Ishikawa (cell line): ENCODE measurements at regions not wholly inside any gene's neighbourhood (a gene's known extent, or its start where the extent isn't known, plus 50 kb on each side); places are given as distances from the start of the nearest gene placed in this dataset.

Experiments used
- CEBPB ChIP-seq: IDR thresholded peaks from 2 replicates; pipeline ENCODE4 v1.6.1; 2012
- CREB1 ChIP-seq: IDR thresholded peaks from 2 replicates; pipeline ENCODE4 v1.6.1; 2012; ENCODE audit warnings: low read depth
- EGR1 ChIP-seq: IDR thresholded peaks from 2 replicates; pipeline ENCODE4 v1.6.1; 2012
- EP300 ChIP-seq: IDR thresholded peaks from 2 replicates; pipeline ENCODE4 v1.6.1; 2012; ENCODE audit warnings: borderline replicate concordance
- FOXM1 ChIP-seq: IDR thresholded peaks from 2 replicates; pipeline ENCODE4 v1.6.1; 2012; ENCODE audit warnings: low read depth, borderline replicate concordance
- NFIC ChIP-seq: IDR thresholded peaks from 2 replicates; pipeline ENCODE4 v1.6.1; 2012
- RAD21 ChIP-seq: IDR thresholded peaks from 2 replicates; pipeline ENCODE4 v1.6.1; 2012; ENCODE audit warnings: low read depth
- TAF1 ChIP-seq: IDR thresholded peaks from 2 replicates; pipeline ENCODE4 v1.6.1; 2012; ENCODE audit warnings: low read depth, mild to moderate bottlenecking
- TCF12 ChIP-seq: IDR thresholded peaks from 2 replicates; pipeline ENCODE4 v1.6.1; 2012; ENCODE audit warnings: low read depth
- TEAD4 ChIP-seq: IDR thresholded peaks from 2 replicates; pipeline ENCODE4 v1.6.1; 2012
- YY1 ChIP-seq: IDR thresholded peaks from 2 replicates; pipeline ENCODE4 v1.6.1; 2012; ENCODE audit warnings: low read depth
- ZBTB7A ChIP-seq: IDR thresholded peaks from 2 replicates; pipeline ENCODE4 v1.6.1; 2012; ENCODE audit warnings: low read depth
- TF ChIP-seq, protein P1 (sequence below): IDR thresholded peaks from 2 replicates; pipeline ENCODE4 v1.6.1; 2012
- TF ChIP-seq, protein P2 (sequence below): IDR thresholded peaks from 2 replicates; pipeline ENCODE4 v1.6.1; 2012
- TF ChIP-seq, protein P3 (sequence below): IDR thresholded peaks from 2 replicates; pipeline ENCODE4 v1.6.1; 2012; ENCODE audit warnings: low read depth, mild to moderate bottlenecking

DNA sequence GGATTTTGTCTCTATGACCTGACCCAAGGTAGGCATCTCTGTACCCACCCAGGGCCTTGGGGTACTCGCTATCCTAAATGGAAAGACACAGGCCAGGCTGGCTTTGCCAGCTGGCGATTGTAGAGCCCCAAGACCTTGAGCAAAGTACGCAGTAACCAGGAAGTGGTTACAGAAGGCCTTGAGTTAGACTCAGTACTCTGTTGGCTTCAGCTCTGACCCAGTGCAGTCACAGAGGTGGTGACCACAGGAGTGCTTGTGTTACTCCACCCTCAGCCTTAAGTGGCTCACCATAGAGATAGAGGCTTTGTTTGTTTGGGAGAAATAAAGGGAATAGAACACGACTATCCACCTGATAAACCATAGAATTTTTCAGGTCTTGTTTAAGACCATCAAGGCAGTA is 880.5 kb upstream of the POU3F4 start:
- TF ChIP-seq, protein P1, sequence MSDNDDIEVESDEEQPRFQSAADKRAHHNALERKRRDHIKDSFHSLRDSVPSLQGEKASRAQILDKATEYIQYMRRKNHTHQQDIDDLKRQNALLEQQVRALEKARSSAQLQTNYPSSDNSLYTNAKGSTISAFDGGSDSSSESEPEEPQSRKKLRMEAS = no peak
- TF ChIP-seq, protein P2, sequence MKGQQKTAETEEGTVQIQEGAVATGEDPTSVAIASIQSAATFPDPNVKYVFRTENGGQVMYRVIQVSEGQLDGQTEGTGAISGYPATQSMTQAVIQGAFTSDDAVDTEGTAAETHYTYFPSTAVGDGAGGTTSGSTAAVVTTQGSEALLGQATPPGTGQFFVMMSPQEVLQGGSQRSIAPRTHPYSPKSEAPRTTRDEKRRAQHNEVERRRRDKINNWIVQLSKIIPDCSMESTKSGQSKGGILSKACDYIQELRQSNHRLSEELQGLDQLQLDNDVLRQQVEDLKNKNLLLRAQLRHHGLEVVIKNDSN = no peak
- no peak for TF ChIP-seq TEAD4
- no peak for TF ChIP-seq CEBPB
- no peak for TF ChIP-seq TCF12
- TF ChIP-seq YY1 = no peak
- TF ChIP-seq EGR1 = no peak
- TF ChIP-seq FOXM1 = no peak
- TF ChIP-seq CREB1 = no peak
- TF ChIP-seq ZBTB7A = no peak
- no peak for TF ChIP-seq EP300
- TF ChIP-seq RAD21 = no peak
- TF ChIP-seq, protein P3, sequence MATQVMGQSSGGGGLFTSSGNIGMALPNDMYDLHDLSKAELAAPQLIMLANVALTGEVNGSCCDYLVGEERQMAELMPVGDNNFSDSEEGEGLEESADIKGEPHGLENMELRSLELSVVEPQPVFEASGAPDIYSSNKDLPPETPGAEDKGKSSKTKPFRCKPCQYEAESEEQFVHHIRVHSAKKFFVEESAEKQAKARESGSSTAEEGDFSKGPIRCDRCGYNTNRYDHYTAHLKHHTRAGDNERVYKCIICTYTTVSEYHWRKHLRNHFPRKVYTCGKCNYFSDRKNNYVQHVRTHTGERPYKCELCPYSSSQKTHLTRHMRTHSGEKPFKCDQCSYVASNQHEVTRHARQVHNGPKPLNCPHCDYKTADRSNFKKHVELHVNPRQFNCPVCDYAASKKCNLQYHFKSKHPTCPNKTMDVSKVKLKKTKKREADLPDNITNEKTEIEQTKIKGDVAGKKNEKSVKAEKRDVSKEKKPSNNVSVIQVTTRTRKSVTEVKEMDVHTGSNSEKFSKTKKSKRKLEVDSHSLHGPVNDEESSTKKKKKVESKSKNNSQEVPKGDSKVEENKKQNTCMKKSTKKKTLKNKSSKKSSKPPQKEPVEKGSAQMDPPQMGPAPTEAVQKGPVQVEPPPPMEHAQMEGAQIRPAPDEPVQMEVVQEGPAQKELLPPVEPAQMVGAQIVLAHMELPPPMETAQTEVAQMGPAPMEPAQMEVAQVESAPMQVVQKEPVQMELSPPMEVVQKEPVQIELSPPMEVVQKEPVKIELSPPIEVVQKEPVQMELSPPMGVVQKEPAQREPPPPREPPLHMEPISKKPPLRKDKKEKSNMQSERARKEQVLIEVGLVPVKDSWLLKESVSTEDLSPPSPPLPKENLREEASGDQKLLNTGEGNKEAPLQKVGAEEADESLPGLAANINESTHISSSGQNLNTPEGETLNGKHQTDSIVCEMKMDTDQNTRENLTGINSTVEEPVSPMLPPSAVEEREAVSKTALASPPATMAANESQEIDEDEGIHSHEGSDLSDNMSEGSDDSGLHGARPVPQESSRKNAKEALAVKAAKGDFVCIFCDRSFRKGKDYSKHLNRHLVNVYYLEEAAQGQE = no peak
- no peak for TF ChIP-seq TAF1
- no peak for TF ChIP-seq NFIC

DNA sequence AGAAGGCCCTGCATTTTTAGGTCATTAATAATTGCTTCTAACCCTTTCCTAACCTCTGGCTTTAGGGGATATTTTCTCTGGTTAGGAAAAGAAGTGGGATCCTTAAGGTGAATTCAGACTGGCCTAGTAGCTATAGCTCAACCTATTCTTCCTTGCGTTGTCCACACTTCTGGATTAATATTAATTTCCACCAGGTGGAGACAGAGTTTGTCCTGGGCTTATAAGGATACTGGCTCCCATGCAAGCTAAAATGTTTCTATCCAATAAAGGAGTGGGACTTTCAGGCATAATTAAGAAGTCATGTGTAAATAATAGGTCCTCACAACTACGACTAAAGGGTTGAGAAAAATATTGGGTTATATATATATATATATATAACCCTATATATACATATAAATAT is 860.0 kb upstream of the POU3F4 start:
- TF ChIP-seq RAD21 (peak; percentile 39), FOXM1 (no peak)

DNA sequence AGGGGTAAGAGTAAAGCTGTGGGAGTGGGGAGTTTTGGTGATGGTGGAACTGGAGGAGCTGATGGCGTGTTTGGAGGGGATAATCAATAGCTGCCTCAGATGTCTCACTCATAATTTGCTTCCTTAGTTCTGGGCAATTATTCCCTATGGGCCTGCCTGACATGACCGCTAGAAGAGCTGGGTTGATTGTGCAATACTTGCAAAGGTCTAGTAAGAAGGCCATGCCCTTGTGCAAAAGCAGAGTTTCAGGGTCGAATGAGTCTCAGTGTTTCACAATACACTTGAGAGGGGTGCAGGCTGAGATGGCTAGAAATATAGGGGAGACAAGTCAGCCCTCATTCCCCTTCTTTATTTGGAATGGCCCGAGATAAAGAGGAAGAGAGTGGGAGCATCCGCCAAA is 858.4 kb upstream of the POU3F4 start:
- TF ChIP-seq CEBPB = peak; percentile 12; the same call in 1 of the 2 replicates
- TF ChIP-seq, protein P1 = no peak
- no peak for TF ChIP-seq RAD21
- no peak for TF ChIP-seq NFIC
- no peak for TF ChIP-seq TAF1

DNA sequence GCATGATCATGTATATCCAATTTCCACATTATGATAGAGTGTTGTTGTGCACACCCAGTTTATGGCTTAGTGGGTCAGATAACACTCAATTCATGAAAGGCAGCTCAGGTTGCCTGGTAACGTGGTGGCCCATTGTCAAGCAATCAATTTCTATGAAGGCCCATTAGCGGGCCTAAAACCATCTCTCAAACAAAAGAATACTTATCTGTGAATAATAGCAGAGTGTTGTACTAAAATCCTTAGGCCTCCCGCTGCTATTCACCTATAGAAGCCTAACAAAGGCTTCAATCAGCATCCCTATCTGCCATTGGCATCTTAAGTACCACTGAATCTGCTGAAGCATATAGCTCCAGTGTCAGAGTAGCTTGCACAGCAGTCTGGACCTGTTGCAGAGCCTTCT is 849.6 kb upstream of the POU3F4 start:
- TF ChIP-seq EP300 (no peak), TAF1 (no peak), FOXM1 (no peak), ZBTB7A (no peak), YY1 (no peak), NFIC (no peak), CEBPB (no peak), TCF12 (no peak), CREB1 (no peak), TEAD4 (no peak), RAD21 (no peak), EGR1 (no peak)
- TF ChIP-seq, protein P2 = no peak
- TF ChIP-seq, protein P1 = no peak
- TF ChIP-seq, protein P3 = no peak

DNA sequence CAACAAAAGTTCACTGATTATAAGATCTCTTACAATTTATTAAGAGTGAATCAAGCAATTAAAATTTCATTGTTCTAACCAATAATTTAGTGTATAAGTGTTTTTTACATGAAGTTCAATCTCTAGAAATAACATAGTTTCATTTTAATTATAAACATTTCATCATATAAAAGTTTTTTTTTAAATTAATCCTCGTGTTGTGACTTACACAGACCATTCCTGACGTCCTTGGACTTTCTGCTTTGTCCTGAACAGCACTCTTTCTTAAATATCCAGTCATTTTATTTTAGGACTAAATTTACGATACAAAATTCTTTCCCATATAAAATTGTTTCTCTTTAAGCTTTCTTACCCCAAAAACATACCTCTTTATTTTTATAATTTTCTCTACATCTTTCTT is 841.7 kb upstream of the POU3F4 start:
- TF ChIP-seq, protein P3 = no peak
- no peak for TF ChIP-seq NFIC
- no peak for TF ChIP-seq YY1
- TF ChIP-seq CEBPB = no peak
- TF ChIP-seq EGR1 = no peak
- TF ChIP-seq, protein P1 = no peak
- TF ChIP-seq FOXM1 = no peak
- TF ChIP-seq, protein P2 = no peak
- no peak for TF ChIP-seq TCF12
- no peak for TF ChIP-seq CREB1
